ENCODE measurements at regions not wholly inside any gene's neighbourhood (a gene's known extent, or its start where the extent isn't known, plus 50 kb on each side); places are given as distances from the start of the nearest gene placed in this dataset.
"Not testable (repeated sequence)": the region's sequence is repeated elsewhere in the genome, so short reads cannot be mapped to it uniquely, and the experiment has no call there.

GRCh38 chr4:169921732-169922131 is 104.5 kb downstream of the MFAP3L start:
- Histone ChIP-seq H3K4me1 (ENCODE audit: control insufficient read depth, insufficient read depth, low read length) (peaks cover 4% of the 10 kb centered on the region), H3K9ac (ENCODE audit: extremely low read depth, low read length, poor library complexity, severe bottlenecking) (no peak overlapping the region), H3K36me3 (ENCODE audit: control insufficient read depth, insufficient read depth, low read length) (no peaks in the 10 kb centered on the region), H3K4me3 (ENCODE audit: low read length) (no peak overlapping the region), H3K27ac (ENCODE audit: low read depth, low read length) (no peak overlapping the region), H3K9me3 (ENCODE audit: control insufficient read depth, low read length) (peaks cover 32% of the 10 kb centered on the region), H3K27me3 (ENCODE audit: control insufficient read depth, insufficient read depth, low read length, poor library complexity, severe bottlenecking) (no peaks in the 10 kb centered on the region)
- Mint-ChIP-seq H3K36me3 (ENCODE audit: low read depth) (peaks cover 17% of the 10 kb centered on the region), H3K9me3 (peaks cover 30% of the 10 kb centered on the region), H3K27ac (no peak overlapping the region), H3K27me3 (ENCODE audit: insufficient read depth) (no peaks in the 10 kb centered on the region), H3K4me3 (no peak overlapping the region), H3K4me1 (peaks cover 40% of the 10 kb centered on the region)
- no CpG with 5 or more reads among the region's 1 CpG for WGBS, 2 experiments (ENCODE audit: insufficient coverage in 1 of 2, insufficient read length in 1 of 2)
- DNase-seq: no peak
- TF ChIP-seq CTCF (conservative IDR thresholded peaks at IDR 0.05): no peak

GRCh38 chr4:169921237-169921636 is 105.0 kb downstream of the MFAP3L start:
- peaks cover 4% of the 10 kb centered on the region for H3K4me1 ChIP-seq (ENCODE audit: control insufficient read depth, insufficient read depth, low read length)
- peaks cover 35% of the 10 kb centered on the region for H3K9me3 Mint-ChIP-seq
- H3K9me3 ChIP-seq (ENCODE audit: control insufficient read depth, low read length): peaks cover 37% of the 10 kb centered on the region
- H3K36me3 Mint-ChIP-seq (ENCODE audit: low read depth): peaks cover 21% of the 10 kb centered on the region
- no peak overlapping the region for H3K4me3 ChIP-seq (ENCODE audit: low read length)
- no peaks in the 10 kb centered on the region for H3K27me3 ChIP-seq (ENCODE audit: control insufficient read depth, insufficient read depth, low read length, poor library complexity, severe bottlenecking)
- no peak overlapping the region for H3K27ac Mint-ChIP-seq
- H3K36me3 ChIP-seq (ENCODE audit: control insufficient read depth, insufficient read depth, low read length): no peaks in the 10 kb centered on the region
- DNase-seq: no peak
- no peak overlapping the region for H3K4me3 Mint-ChIP-seq
- WGBS, 2 experiments (ENCODE audit: insufficient coverage in 1 of 2, insufficient read length in 1 of 2): 93 to 96% methylated on average over 9 of the region's 9 CpGs
- no peak overlapping the region for H3K27ac ChIP-seq (ENCODE audit: low read depth, low read length)
- no peaks in the 10 kb centered on the region for H3K27me3 Mint-ChIP-seq (ENCODE audit: insufficient read depth)
- no peak overlapping the region for H3K9ac ChIP-seq (ENCODE audit: extremely low read depth, low read length, poor library complexity, severe bottlenecking)
- peaks cover 40% of the 10 kb centered on the region for H3K4me1 Mint-ChIP-seq
- TF ChIP-seq CTCF (conservative IDR thresholded peaks at IDR 0.05): no peak

GRCh38 chr4:169919194-169920124 is 106.7 kb downstream of the MFAP3L start:
- H3K4me3 Mint-ChIP-seq: peak overlapping the region; percentile 27
- not testable (repeated sequence) for H3K27me3 ChIP-seq (ENCODE audit: control insufficient read depth, insufficient read depth, low read length, poor library complexity, severe bottlenecking); H3K36me3 ChIP-seq (ENCODE audit: control insufficient read depth, insufficient read depth, low read length); H3K27ac ChIP-seq (ENCODE audit: low read depth, low read length); H3K27me3 Mint-ChIP-seq (ENCODE audit: insufficient read depth); H3K4me1 ChIP-seq (ENCODE audit: control insufficient read depth, insufficient read depth, low read length)
- Histone ChIP-seq H3K9me3 (ENCODE audit: control insufficient read depth, low read length) (peaks cover 49% of the 10 kb centered on the region), H3K9ac (ENCODE audit: extremely low read depth, low read length, poor library complexity, severe bottlenecking) (peak overlapping the region; percentile 22), H3K4me3 (ENCODE audit: low read length) (peak overlapping the region; percentile 71)
- peak overlapping the region; percentile 97 for H3K27ac Mint-ChIP-seq
- DNase-seq: peak; percentile 83
- 36 to 55% methylated on average over 6 to 12 of the region's 12 CpGs for WGBS, 2 experiments (ENCODE audit: insufficient coverage in 1 of 2, insufficient read length in 1 of 2)
- H3K9me3 Mint-ChIP-seq: peaks cover 47% of the 10 kb centered on the region
- H3K4me1 Mint-ChIP-seq: peaks cover 36% of the 10 kb centered on the region
- H3K36me3 Mint-ChIP-seq (ENCODE audit: low read depth): peaks cover 28% of the 10 kb centered on the region

Measured in endodermal cell (in vitro differentiated cells).